ENCODE measurements at regions not wholly inside any gene's neighbourhood (a gene's known extent, or its start where the extent isn't known, plus 50 kb on each side); places are given as distances from the start of the nearest gene placed in this dataset.
A peak's percentile ranks its signal among the peaks of the same experiment; 100 is the strongest.

GRCh38 chr3:194000712-194001111, 135.2 kb upstream of the HES1 start:
- Histone ChIP-seq H3K4me1 (peaks cover 37% of the 10 kb centered on the region), H3K9me3 (no peaks in the 10 kb centered on the region), H3K4me3 (no peak overlapping the region), H3K36me3 (ENCODE audit: low read depth, missing control alignments) (no peaks in the 10 kb centered on the region), H3K27me3 (no peaks in the 10 kb centered on the region), H3K27ac (no peak overlapping the region)
- no peak for TF ChIP-seq POLR2A (IDR thresholded peaks at IDR 0.05)
- TF ChIP-seq CTCF (IDR thresholded peaks at IDR 0.05) = no peak
- 72 to 84% methylated on average over 4 of the region's 4 CpGs for WGBS, 2 donors
- intact Hi-C loops (cut with DNase I; ENCODE audit: low total_unique reads) = loop anchor here (10.0 kb wide), 2 partner anchors 216 to 274 kb away; no protein-coding TSS in a partner anchor
- no peak for DNase-seq

GRCh38 chr3:194001728-194002459, 134.1 kb upstream of the HES1 start:
- H3K4me3 ChIP-seq = no peak overlapping the region
- no peak for DNase-seq
- no peaks in the 10 kb centered on the region for H3K27me3 ChIP-seq
- H3K4me1 ChIP-seq = peaks cover 36% of the 10 kb centered on the region
- intact Hi-C loops (cut with DNase I; ENCODE audit: low total_unique reads) = loop anchor here (2.0 to 10.0 kb wide), 3 partner anchors 135 to 273 kb away; partner anchors contain the start of gene HES1
- 77 to 79% methylated on average over 20 of the region's 20 CpGs for WGBS, 2 donors
- no peaks in the 10 kb centered on the region for H3K36me3 ChIP-seq (ENCODE audit: low read depth, missing control alignments)
- TF ChIP-seq POLR2A (IDR thresholded peaks at IDR 0.05) = no peak
- peak in 1 of 3 experiments; percentile 4 for TF ChIP-seq CTCF (IDR thresholded peaks at IDR 0.05)
- H3K9me3 ChIP-seq = no peaks in the 10 kb centered on the region
- no peak overlapping the region for H3K27ac ChIP-seq

GRCh38 chr3:194003114-194004057, 132.6 kb upstream of the HES1 start:
- TF ChIP-seq CTCF (IDR thresholded peaks at IDR 0.05) = no peak
- peak overlapping the region; percentile 32 to 72 for H3K27ac ChIP-seq
- DNase-seq = peak; percentile 91
- no peaks in the 10 kb centered on the region for H3K36me3 ChIP-seq (ENCODE audit: low read depth, missing control alignments)
- no peaks in the 10 kb centered on the region for H3K9me3 ChIP-seq
- peaks cover 26% of the 10 kb centered on the region for H3K4me1 ChIP-seq
- H3K4me3 ChIP-seq = peak overlapping the region; percentile 31 to 42
- 3 to 4% methylated on average over 56 to 57 of the region's 58 CpGs for WGBS, 2 donors
- intact Hi-C loops (cut with DNase I; ENCODE audit: low total_unique reads) = loop anchor here (2.0 to 10.0 kb wide), 3 partner anchors 133 to 271 kb away; partner anchors contain the start of gene HES1
- no peaks in the 10 kb centered on the region for H3K27me3 ChIP-seq

- no peak for DNase-seq
- intact Hi-C loops (cut with DNase I; ENCODE audit: low total_unique reads) = loop anchor here (10.0 kb wide), 2 partner anchors 221 to 269 kb away; no protein-coding TSS in a partner anchor
- no peaks in the 10 kb centered on the region for H3K27me3 ChIP-seq
- peaks cover 26% of the 10 kb centered on the region for H3K4me1 ChIP-seq
- H3K36me3 ChIP-seq (ENCODE audit: low read depth, missing control alignments) = no peaks in the 10 kb centered on the region
- no peaks in the 10 kb centered on the region for H3K9me3 ChIP-seq
- H3K27ac ChIP-seq = no peak overlapping the region
- no peak overlapping the region for H3K4me3 ChIP-seq
- WGBS, 2 donors = 60 to 64% methylated on average over 4 of the region's 4 CpGs
- TF ChIP-seq POLR2A (IDR thresholded peaks at IDR 0.05) = no peak
- no peak for TF ChIP-seq CTCF (IDR thresholded peaks at IDR 0.05)
Observed at GRCh38 chr3:194005930-194006501, 129.9 kb upstream of the HES1 start.
